DOHH2 (cell line): ENCODE measurements at regions not wholly inside any gene's neighbourhood (a gene's known extent, or its start where the extent isn't known, plus 50 kb on each side); places are given as distances from the start of the nearest gene placed in this dataset.

ENCODE experiments used
- CTCF ChIP-seq: fragments of 200-600 bp; sonication (generic); IDR thresholded peaks from one replicate; pipeline ENCODE4 v1.5.1; 2014; ENCODE audit warnings: antibody characterized with exemption, mild to moderate bottlenecking, low read depth, low read length; ENCODE audit not compliant: poor library complexity, severe bottlenecking
- EZH2phosphoT487 ChIP-seq: fragments of 200-600 bp; sonication (generic); IDR thresholded peaks from 2 replicates; pipeline ENCODE4 v1.6.1; 2017; ENCODE audit warnings: borderline replicate concordance, mild to moderate bottlenecking, antibody characterized with exemption, low read length, moderate library complexity, mixed read lengths

GRCh38 chr16:76931186-76931585 lies 259.8 kb upstream of the MON1B start:
- TF ChIP-seq CTCF, result no peak
- no peak for TF ChIP-seq EZH2phosphoT487
